PC-3 (cell line): ENCODE measurements at regions not wholly inside any gene's neighbourhood (a gene's known extent, or its start where the extent isn't known, plus 50 kb on each side); places are given as distances from the start of the nearest gene placed in this dataset.

Experiments used
- EZH2 ChIP-seq: fragments of 300-600 bp; sonication (generic); IDR thresholded peaks from one replicate; pipeline ENCODE4 v1.6.1; 2017; ENCODE audit warnings: antibody characterized with exemption, mild to moderate bottlenecking, low read length; ENCODE audit not compliant: unreplicated experiment
- EZH2phosphoT487 ChIP-seq: fragments of 300-600 bp; sonication (generic); IDR thresholded peaks from 2 replicates; pipeline ENCODE4 v1.6.1; 2018; ENCODE audit warnings: mild to moderate bottlenecking, antibody characterized with exemption, low read length, borderline replicate concordance
- TF ChIP-seq, protein P1 (sequence below): fragments of 300-600 bp; sonication (generic); conservative IDR thresholded peaks from 2 replicates; pipeline ENCODE4 v1.5.1; 2017; ENCODE audit warnings: antibody characterized with exemption, low read depth, mild to moderate bottlenecking, low read length

- TF ChIP-seq, protein P1, sequence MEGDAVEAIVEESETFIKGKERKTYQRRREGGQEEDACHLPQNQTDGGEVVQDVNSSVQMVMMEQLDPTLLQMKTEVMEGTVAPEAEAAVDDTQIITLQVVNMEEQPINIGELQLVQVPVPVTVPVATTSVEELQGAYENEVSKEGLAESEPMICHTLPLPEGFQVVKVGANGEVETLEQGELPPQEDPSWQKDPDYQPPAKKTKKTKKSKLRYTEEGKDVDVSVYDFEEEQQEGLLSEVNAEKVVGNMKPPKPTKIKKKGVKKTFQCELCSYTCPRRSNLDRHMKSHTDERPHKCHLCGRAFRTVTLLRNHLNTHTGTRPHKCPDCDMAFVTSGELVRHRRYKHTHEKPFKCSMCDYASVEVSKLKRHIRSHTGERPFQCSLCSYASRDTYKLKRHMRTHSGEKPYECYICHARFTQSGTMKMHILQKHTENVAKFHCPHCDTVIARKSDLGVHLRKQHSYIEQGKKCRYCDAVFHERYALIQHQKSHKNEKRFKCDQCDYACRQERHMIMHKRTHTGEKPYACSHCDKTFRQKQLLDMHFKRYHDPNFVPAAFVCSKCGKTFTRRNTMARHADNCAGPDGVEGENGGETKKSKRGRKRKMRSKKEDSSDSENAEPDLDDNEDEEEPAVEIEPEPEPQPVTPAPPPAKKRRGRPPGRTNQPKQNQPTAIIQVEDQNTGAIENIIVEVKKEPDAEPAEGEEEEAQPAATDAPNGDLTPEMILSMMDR, result peak; percentile 81
- TF ChIP-seq EZH2 (no peak), EZH2phosphoT487 (no peak)
These were observed 58.5 kb upstream of the PRSS16 start for GRCh38 chr6:27188885-27189418.
